T47D (cell line): ENCODE measurements at regions not wholly inside any gene's neighbourhood (a gene's known extent, or its start where the extent isn't known, plus 50 kb on each side); places are given as distances from the start of the nearest gene placed in this dataset.

ENCODE experiments used
- DNase-seq, 2 experiments: peaks; one replicate each; pipeline versions ENCODE4 v3.0.0 to v3.0.0-alpha.2; 2011 to 2012; ENCODE audit warnings: low read depth in 1 of 2, low spot score in 1 of 2
- JUND ChIP-seq: IDR thresholded peaks from 2 replicates; pipeline ENCODE4 v1.6.1; 2012; ENCODE audit warnings: low read depth
- in situ Hi-C: cut with HindIII; loops from 2 replicates; pipeline ENCODE4 v1.10.0; 2016; ENCODE audit warnings: low sequenced_read_pairs, low pct_unique_long_range_greater_than_20kb

GRCh38 chr10:123556049-123556448, 110.1 kb upstream of the GPR26 start:
- no peak for DNase-seq
- no peak for TF ChIP-seq JUND
- in situ Hi-C loops, result no loop called here

GRCh38 chr10:123556736-123557135, 109.4 kb upstream of the GPR26 start:
- TF ChIP-seq JUND, result no peak
- in situ Hi-C loops, result no loop called here
- no peak for DNase-seq

DNA sequence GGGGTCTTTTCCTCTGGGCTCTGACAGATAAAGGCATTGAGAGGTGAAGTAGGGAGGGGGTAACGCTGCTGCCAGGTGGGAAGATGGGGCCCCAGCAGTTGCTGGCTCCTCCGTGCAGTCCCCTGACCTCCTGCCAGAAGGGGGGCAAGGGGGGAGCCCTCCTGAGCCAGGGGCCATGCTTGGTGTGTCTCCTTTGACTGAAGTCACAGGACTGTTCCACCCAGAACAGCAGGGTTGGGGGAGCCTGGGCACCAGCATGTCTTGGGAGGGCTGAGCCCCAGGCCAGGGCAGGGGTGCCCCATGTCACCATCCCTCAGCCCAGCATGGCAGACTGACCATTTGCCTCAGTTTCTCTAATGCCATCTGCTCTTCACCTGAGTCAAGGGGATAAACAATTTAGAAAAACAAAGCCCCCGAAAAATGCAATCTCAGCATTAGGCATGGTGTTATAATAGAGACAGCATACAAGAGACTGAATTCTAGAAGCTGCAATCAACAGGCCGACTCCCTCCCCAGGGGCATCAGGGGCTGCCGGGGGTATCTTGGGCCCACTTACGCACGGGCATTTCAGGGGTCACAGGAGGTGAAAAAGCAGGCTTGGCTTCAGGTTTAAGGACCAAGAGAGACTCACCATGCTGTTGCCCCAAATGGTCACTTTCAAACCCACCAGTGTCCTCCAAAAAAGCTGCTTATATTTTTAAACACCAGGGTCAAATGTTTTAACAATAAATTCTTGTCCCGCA, 108.6 kb upstream of the GPR26 start:
- DNase-seq, result no peak
- in situ Hi-C loops, result no loop called here
- no peak for TF ChIP-seq JUND

DNA sequence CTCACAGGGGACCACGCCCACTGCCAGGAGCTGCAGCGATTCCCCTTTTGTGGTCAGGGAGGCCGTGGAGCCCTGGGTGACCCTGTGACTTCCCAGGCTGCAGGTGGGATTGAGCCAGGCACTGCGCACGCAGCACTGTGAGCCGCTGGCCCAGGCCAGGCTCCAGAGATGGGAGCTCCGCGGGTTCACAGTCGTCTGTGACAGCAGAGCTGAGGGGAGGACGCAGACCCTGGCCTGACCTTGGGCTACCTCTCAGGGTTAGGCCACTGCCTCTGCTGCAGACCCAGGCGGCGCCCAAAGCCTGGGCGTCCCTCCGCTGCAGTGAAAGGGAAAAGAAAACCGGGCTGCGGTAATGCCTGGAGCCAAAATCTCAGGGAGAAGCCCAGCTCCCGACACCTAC, 107.5 kb upstream of the GPR26 start:
- no peak for DNase-seq
- no peak for TF ChIP-seq JUND
- in situ Hi-C loops, result no loop called here

DNA sequence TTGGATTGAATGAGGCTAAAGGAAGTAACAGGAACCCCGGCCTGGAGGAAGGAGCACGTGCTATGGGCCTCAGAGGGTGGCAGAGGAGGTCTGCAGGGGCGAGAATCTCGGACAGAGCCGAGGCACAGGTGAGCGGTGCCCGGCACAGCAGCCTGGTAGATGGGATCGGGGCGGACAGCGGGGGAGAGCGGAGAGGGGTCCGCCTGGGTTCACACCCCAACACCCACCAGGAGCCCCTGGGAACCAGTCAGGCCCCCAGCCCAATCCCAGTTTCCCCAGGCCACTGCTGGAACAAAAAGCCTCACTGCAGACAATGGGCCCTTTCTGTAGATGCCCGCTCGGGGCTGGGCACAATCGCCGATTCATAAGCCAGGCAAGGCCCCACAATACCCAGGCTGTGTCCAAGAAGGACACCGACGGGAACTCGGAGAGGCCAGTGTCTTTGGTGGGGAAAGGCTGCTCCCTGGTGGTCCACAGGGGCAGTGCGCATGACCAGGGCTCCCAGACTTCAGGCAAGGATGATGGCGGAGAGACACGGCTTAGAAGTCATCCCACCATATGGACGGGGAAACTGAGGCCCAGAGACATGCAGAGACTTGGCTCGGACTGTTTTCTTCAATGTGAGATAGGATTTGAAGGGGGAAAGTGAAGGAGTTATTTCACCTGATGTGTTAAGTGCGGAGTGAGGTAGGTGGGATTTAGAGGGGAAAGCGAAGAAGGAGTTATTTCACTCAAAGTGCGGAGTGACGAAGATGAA, 106.9 kb upstream of the GPR26 start:
- in situ Hi-C loops, result no loop called here
- no peak for TF ChIP-seq JUND
- peak; percentile 71 to 79 for DNase-seq

DNA sequence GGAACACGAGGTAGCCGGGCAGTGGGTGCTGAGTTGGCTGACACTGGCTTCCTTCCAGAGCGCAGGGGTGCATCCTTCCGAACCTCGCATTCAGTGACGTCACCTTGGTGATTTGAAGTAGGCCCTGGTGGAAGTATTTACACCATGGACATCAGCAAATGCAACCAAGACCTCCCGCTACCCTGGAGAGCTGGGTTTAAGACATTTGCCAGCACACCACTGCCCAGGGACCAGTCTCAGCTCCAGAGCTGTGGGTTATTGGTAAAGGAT, 106.4 kb upstream of the GPR26 start:
- in situ Hi-C loops, result no loop called here
- DNase-seq, result no peak

GRCh38 chr10:123560301-123561140, 105.6 kb upstream of the GPR26 start:
- no peak for TF ChIP-seq JUND
- DNase-seq, result no peak
- in situ Hi-C loops, result no loop called here

More for the DNA sequence above, 106.4 kb upstream of the GPR26 start:
- no peak for TF ChIP-seq JUND

GRCh38 chr10:123561141-123561440, 105.1 kb upstream of the GPR26 start:
- DNase-seq, result no peak
- TF ChIP-seq JUND, result no peak
- in situ Hi-C loops, result no loop called here

DNA sequence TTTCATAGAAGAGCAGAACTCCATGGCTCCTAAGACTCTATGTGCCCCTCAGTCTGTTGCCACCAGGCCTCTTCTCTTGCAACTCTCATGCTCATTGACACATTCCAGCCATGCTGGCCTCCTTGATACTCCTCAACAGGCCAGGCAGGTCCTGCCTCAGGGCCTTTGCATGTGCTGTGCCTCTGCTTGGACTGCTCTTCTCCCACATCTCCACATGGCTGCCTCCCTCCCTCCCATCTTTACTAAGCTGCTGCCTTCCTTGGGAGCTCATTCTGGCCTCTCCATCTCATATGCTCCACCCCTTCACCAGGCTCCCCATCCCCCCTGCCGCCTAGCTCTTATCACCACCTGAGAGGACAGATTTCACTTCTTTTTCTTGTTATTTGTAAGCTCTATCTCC, 103.8 kb upstream of the GPR26 start:
- no peak for TF ChIP-seq JUND
- no peak for DNase-seq
- in situ Hi-C loops, result no loop called here

GRCh38 chr10:123562811-123563580, 103.2 kb upstream of the GPR26 start:
- in situ Hi-C loops, result no loop called here
- TF ChIP-seq JUND, result no peak
- DNase-seq, result no peak

DNA sequence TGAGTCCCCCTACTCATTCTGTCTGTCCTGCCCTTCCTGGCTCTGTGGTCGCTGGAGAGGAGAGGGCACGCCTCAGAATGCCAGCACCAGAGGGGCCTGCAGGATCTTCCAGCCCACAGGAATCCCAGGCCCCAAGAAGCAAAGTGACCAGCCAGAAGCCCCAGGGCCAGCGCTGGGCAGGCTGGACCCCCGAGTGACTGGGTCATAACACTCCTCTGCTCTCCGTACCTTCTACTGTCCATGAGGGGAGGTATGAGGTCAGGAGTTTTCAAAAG, 102.6 kb upstream of the GPR26 start:
- in situ Hi-C loops, result no loop called here
- no peak for DNase-seq
- no peak for TF ChIP-seq JUND

GRCh38 chr10:123563994-123564393, 102.2 kb upstream of the GPR26 start:
- in situ Hi-C loops, result no loop called here
- peak in 1 of 2 experiments; percentile 38 for DNase-seq
- no peak for TF ChIP-seq JUND

GRCh38 chr10:123564631-123565030, 101.5 kb upstream of the GPR26 start:
- in situ Hi-C loops, result no loop called here
- no peak for DNase-seq
- TF ChIP-seq JUND, result no peak
